ENCODE measurements at regions not wholly inside any gene's neighbourhood (a gene's known extent, or its start where the extent isn't known, plus 50 kb on each side); places are given as distances from the start of the nearest gene placed in this dataset.

GRCh38 chr2:59744436-59744835 lies 809.0 kb downstream of the BCL11A start:
- no peaks in the 10 kb centered on the region for H3K36me3 ChIP-seq (ENCODE audit: insufficient read depth)
- no peaks in the 10 kb centered on the region for H3K4me1 ChIP-seq (ENCODE audit: insufficient read depth)
- DNase-seq (ENCODE audit: extremely low spot score) = no peak
- no peak overlapping the region for H3K27ac ChIP-seq (ENCODE audit: low read depth)
- no peak overlapping the region for H3K4me3 ChIP-seq (ENCODE audit: low read depth, low read length)
- WGBS = 77% methylated on average over 1 of the region's 1 CpG

- WGBS = 80% methylated on average over 3 of the region's 3 CpGs
Measured at GRCh38 chr2:59741840-59742239, 811.6 kb downstream of the BCL11A start.

GRCh38 chr2:59739166-59739565 lies 814.3 kb downstream of the BCL11A start:
- no peaks in the 10 kb centered on the region for H3K36me3 ChIP-seq (ENCODE audit: insufficient read depth)
- DNase-seq (ENCODE audit: extremely low spot score) = no peak
- H3K27ac ChIP-seq (ENCODE audit: low read depth) = no peak overlapping the region
- H3K4me1 ChIP-seq (ENCODE audit: insufficient read depth) = no peaks in the 10 kb centered on the region
- WGBS = 83% methylated on average over 4 of the region's 4 CpGs
- H3K4me3 ChIP-seq (ENCODE audit: low read depth, low read length) = no peak overlapping the region

More at GRCh38 chr2:59741840-59742239, 811.6 kb downstream of the BCL11A start:
- H3K4me1 ChIP-seq (ENCODE audit: insufficient read depth) = no peaks in the 10 kb centered on the region
- no peak for DNase-seq (ENCODE audit: extremely low spot score)
- no peaks in the 10 kb centered on the region for H3K36me3 ChIP-seq (ENCODE audit: insufficient read depth)
- no peak overlapping the region for H3K27ac ChIP-seq (ENCODE audit: low read depth)
- no peak overlapping the region for H3K4me3 ChIP-seq (ENCODE audit: low read depth, low read length)

GRCh38 chr2:59737299-59737698 lies 816.2 kb downstream of the BCL11A start:
- Histone ChIP-seq H3K36me3 (ENCODE audit: insufficient read depth) (no peaks in the 10 kb centered on the region), H3K4me3 (ENCODE audit: low read depth, low read length) (no peak overlapping the region), H3K27ac (ENCODE audit: low read depth) (no peak overlapping the region), H3K4me1 (ENCODE audit: insufficient read depth) (no peaks in the 10 kb centered on the region)
- DNase-seq (ENCODE audit: extremely low spot score) = no peak

GRCh38 chr2:59734743-59735142 lies 818.7 kb downstream of the BCL11A start:
- Histone ChIP-seq H3K4me1 (ENCODE audit: insufficient read depth) (no peaks in the 10 kb centered on the region), H3K36me3 (ENCODE audit: insufficient read depth) (no peaks in the 10 kb centered on the region), H3K27ac (ENCODE audit: low read depth) (no peak overlapping the region), H3K4me3 (ENCODE audit: low read depth, low read length) (no peak overlapping the region)
- WGBS = 73% methylated on average over 4 of the region's 4 CpGs
- no peak for DNase-seq (ENCODE audit: extremely low spot score)

GRCh38 chr2:59733970-59734369 lies 819.5 kb downstream of the BCL11A start:
- Histone ChIP-seq H3K4me3 (ENCODE audit: low read depth, low read length) (no peak overlapping the region), H3K36me3 (ENCODE audit: insufficient read depth) (no peaks in the 10 kb centered on the region), H3K27ac (ENCODE audit: low read depth) (no peak overlapping the region), H3K4me1 (ENCODE audit: insufficient read depth) (no peaks in the 10 kb centered on the region)
- 89% methylated on average over 3 of the region's 3 CpGs for WGBS
- DNase-seq (ENCODE audit: extremely low spot score) = no peak

- no peak for DNase-seq (ENCODE audit: extremely low spot score)
- H3K4me3 ChIP-seq (ENCODE audit: low read depth, low read length) = no peak overlapping the region
- no peaks in the 10 kb centered on the region for H3K4me1 ChIP-seq (ENCODE audit: insufficient read depth)
- no peaks in the 10 kb centered on the region for H3K36me3 ChIP-seq (ENCODE audit: insufficient read depth)
- WGBS = 88% methylated on average over 2 of the region's 2 CpGs
- H3K27ac ChIP-seq (ENCODE audit: low read depth) = no peak overlapping the region
Measured at GRCh38 chr2:59733567-59733930, 819.9 kb downstream of the BCL11A start.

GRCh38 chr2:59732871-59733566 lies 820.4 kb downstream of the BCL11A start:
- Histone ChIP-seq H3K4me3 (ENCODE audit: low read depth, low read length) (no peak overlapping the region), H3K4me1 (ENCODE audit: insufficient read depth) (no peaks in the 10 kb centered on the region), H3K36me3 (ENCODE audit: insufficient read depth) (no peaks in the 10 kb centered on the region), H3K27ac (ENCODE audit: low read depth) (no peak overlapping the region)
- whole genome bisulfite sequencing = 89% methylated on average over 15 of the region's 15 CpGs
- no peak for DNase-seq (ENCODE audit: extremely low spot score)

- Histone ChIP-seq H3K4me1 (ENCODE audit: insufficient read depth) (no peaks in the 10 kb centered on the region), H3K27ac (ENCODE audit: low read depth) (no peak overlapping the region), H3K36me3 (ENCODE audit: insufficient read depth) (no peaks in the 10 kb centered on the region), H3K4me3 (ENCODE audit: low read depth, low read length) (no peak overlapping the region)
- WGBS = 85% methylated on average over 2 of the region's 2 CpGs
- DNase-seq (ENCODE audit: extremely low spot score) = no peak
Measured at GRCh38 chr2:59727121-59727590, 826.3 kb downstream of the BCL11A start.

- Histone ChIP-seq H3K4me3 (ENCODE audit: low read depth, low read length) (no peak overlapping the region), H3K27ac (ENCODE audit: low read depth) (no peak overlapping the region), H3K4me1 (ENCODE audit: insufficient read depth) (no peaks in the 10 kb centered on the region), H3K36me3 (ENCODE audit: insufficient read depth) (no peaks in the 10 kb centered on the region)
- no peak for DNase-seq (ENCODE audit: extremely low spot score)
- 69% methylated on average over 9 of the region's 9 CpGs for WGBS
Measured at GRCh38 chr2:59726228-59727120, 827.0 kb downstream of the BCL11A start.

GRCh38 chr2:59724746-59725145 lies 828.7 kb downstream of the BCL11A start:
- no peak overlapping the region for H3K4me3 ChIP-seq (ENCODE audit: low read depth, low read length)
- DNase-seq (ENCODE audit: extremely low spot score) = no peak
- no peaks in the 10 kb centered on the region for H3K36me3 ChIP-seq (ENCODE audit: insufficient read depth)
- H3K4me1 ChIP-seq (ENCODE audit: insufficient read depth) = no peaks in the 10 kb centered on the region
- 87% methylated on average over 3 of the region's 3 CpGs for WGBS
- H3K27ac ChIP-seq (ENCODE audit: low read depth) = no peak overlapping the region

GRCh38 chr2:59720296-59720866 lies 833.1 kb downstream of the BCL11A start:
- Histone ChIP-seq H3K4me1 (ENCODE audit: insufficient read depth) (no peaks in the 10 kb centered on the region), H3K36me3 (ENCODE audit: insufficient read depth) (no peaks in the 10 kb centered on the region), H3K4me3 (ENCODE audit: low read depth, low read length) (no peak overlapping the region), H3K27ac (ENCODE audit: low read depth) (no peak overlapping the region)
- DNase-seq (ENCODE audit: extremely low spot score) = no peak
- 84% methylated on average over 4 of the region's 4 CpGs for WGBS

- no peak for DNase-seq (ENCODE audit: extremely low spot score)
- H3K27ac ChIP-seq (ENCODE audit: low read depth) = no peak overlapping the region
- 75% methylated on average over 3 of the region's 3 CpGs for WGBS
Measured at GRCh38 chr2:59713577-59713976, 839.9 kb downstream of the BCL11A start.

GRCh38 chr2:59711121-59711520 lies 842.3 kb downstream of the BCL11A start:
- no peaks in the 10 kb centered on the region for H3K36me3 ChIP-seq (ENCODE audit: insufficient read depth)
- no peak overlapping the region for H3K4me3 ChIP-seq (ENCODE audit: low read depth, low read length)
- no peak for DNase-seq (ENCODE audit: extremely low spot score)
- no peak overlapping the region for H3K27ac ChIP-seq (ENCODE audit: low read depth)
- H3K4me1 ChIP-seq (ENCODE audit: insufficient read depth) = no peaks in the 10 kb centered on the region

More at GRCh38 chr2:59713577-59713976, 839.9 kb downstream of the BCL11A start:
- H3K36me3 ChIP-seq (ENCODE audit: insufficient read depth) = no peaks in the 10 kb centered on the region
- H3K4me3 ChIP-seq (ENCODE audit: low read depth, low read length) = no peak overlapping the region
- no peaks in the 10 kb centered on the region for H3K4me1 ChIP-seq (ENCODE audit: insufficient read depth)
